ENCODE measurements at regions not wholly inside any gene's neighbourhood (a gene's known extent, or its start where the extent isn't known, plus 50 kb on each side); places are given as distances from the start of the nearest gene placed in this dataset.
"Not testable (repeated sequence)": the region's sequence is repeated elsewhere in the genome, so short reads cannot be mapped to it uniquely, and the experiment has no call there.

GRCh38 chr10:89952751-89953150, 251.4 kb downstream of the KIF20B start:
- ATAC-seq: no peak
- Mint-ChIP-seq H3K9me3 (peaks cover 12% of the 10 kb centered on the region), H3K27me3 (no peaks in the 10 kb centered on the region), H3K4me3 (no peak overlapping the region), H3K27ac (no peak overlapping the region), H3K36me3 (no peaks in the 10 kb centered on the region), H3K4me1 (no peaks in the 10 kb centered on the region)

- H3K4me3 Mint-ChIP-seq: no peak overlapping the region
- no peaks in the 10 kb centered on the region for H3K4me1 Mint-ChIP-seq
- no peak for ATAC-seq
- H3K27ac Mint-ChIP-seq: no peak overlapping the region
- H3K36me3 Mint-ChIP-seq: no peaks in the 10 kb centered on the region
- H3K27me3 Mint-ChIP-seq: no peaks in the 10 kb centered on the region
- H3K9me3 Mint-ChIP-seq: peaks cover 5% of the 10 kb centered on the region
These were observed 252.7 kb downstream of the KIF20B start for GRCh38 chr10:89954061-89954460.

DNA sequence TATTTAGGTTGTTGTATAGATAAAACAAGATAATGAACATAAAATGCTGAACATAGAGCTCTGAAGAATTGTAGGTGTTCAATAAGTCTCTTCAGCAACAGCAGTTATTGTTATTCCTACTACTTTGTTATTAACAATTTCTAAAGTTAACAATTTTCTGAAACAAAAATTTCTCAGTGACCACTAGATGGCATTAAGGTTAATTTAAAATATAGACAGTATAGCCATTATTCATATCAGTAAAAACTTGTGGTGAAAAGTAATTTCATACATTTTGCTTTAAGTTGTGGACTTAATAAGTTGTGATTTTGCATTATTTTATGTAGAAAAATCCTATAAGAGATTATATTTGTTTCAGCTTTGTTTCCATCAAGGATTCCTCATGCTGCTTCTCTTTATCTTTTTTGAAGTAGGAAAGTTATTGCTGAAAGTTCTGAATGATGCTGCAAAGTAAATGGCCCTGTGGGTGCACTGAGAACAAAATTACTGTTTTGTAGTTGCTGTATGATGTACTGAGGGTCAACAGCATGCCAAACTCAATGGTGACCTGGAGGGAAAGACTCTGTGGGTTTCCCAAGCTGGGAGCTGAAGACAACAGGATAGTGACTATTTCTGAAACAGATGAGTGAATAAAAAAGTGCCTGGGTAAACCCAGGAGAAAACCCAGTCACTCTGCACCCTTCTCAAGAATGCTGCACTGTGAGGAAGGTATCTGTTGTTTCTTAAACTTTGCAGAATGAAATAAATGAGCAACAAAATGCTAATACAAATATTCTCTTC, 253.6 kb downstream of the KIF20B start:
- no peaks in the 10 kb centered on the region for H3K27me3 Mint-ChIP-seq
- no peak overlapping the region for H3K27ac Mint-ChIP-seq
- peaks cover 5% of the 10 kb centered on the region for H3K9me3 Mint-ChIP-seq
- no peak overlapping the region for H3K4me3 Mint-ChIP-seq
- H3K4me1 Mint-ChIP-seq: peaks cover 5% of the 10 kb centered on the region
- H3K36me3 Mint-ChIP-seq: no peaks in the 10 kb centered on the region
- ATAC-seq: no peak

DNA sequence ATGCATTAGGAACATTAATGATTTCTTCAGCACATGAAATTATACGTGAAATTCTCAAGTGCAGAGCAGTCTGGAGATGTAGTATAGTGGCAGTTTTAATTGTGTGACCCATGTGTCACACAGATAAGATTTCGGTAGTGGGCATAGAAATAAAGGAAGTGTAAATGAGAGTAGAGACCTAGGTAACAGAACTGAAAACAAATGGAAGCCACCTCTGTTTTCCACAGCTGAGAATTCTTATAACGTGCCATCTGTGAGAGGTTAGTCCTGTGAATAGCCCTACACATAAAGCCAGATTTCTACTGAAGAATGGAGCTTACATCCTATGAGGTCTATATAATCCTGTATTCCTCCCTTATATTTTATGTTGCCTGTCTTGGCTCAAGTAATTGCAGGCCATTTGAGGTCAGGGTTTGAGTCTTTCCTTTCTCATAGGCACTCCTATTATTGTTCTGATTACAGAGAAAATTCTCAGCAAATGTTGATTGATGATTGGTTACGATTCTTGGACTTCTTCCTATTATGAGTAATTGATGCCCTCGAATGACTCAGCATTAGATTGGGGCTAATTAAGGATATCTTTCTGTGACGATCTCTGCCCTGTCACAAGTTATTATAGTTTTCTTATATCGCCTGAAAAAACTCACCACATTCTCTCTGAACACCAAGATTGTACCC, 258.2 kb downstream of the KIF20B start:
- Mint-ChIP-seq H3K36me3 (no peaks in the 10 kb centered on the region), H3K9me3 (no peaks in the 10 kb centered on the region), H3K27me3 (no peaks in the 10 kb centered on the region), H3K4me3 (no peak overlapping the region), H3K4me1 (peaks cover 15% of the 10 kb centered on the region), H3K27ac (peak overlapping the region; percentile 71)
- peak; percentile 67 for ATAC-seq

DNA sequence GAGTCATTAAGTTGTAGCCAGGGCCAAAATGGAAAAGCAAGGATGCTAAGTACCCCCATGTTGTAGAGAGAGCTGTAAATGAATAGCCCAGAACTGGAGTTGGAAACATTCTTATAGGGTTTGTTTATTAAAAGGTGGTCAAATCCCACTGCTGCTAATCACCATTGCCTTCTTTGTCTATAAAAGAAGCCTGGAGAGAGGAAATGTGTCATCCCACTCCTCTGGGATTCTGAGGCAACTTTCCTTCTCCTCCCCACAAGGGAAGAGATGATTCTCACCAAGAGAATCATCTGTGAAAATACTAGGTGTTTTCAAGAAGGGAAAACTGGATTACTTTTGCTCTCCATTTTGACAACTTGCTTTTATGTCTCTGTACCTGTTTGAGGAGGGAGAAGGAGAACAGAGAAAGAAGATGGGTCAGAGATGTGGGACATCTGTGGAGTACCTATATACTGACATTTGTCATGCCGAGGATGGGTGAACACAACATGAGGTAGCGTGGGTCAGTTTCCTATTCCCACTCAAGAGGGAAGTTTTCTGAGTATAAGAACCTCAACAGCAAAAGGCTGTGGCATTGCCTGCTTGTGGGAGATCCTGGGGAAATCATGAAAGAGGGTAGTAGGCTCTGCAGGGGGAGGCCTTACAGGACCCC, 262.2 kb downstream of the KIF20B start:
- ATAC-seq: peak; percentile 59

GRCh38 chr10:89966211-89966610, 264.8 kb downstream of the KIF20B start:
- no peak for ATAC-seq
- Mint-ChIP-seq H3K9me3 (no peaks in the 10 kb centered on the region), H3K27me3 (no peaks in the 10 kb centered on the region), H3K27ac (no peak overlapping the region), H3K4me1 (peaks cover 8% of the 10 kb centered on the region), H3K4me3 (no peak overlapping the region), H3K36me3 (no peaks in the 10 kb centered on the region)

More for the DNA sequence above, 262.2 kb downstream of the KIF20B start:
- H3K27me3 Mint-ChIP-seq: no peaks in the 10 kb centered on the region
- H3K9me3 Mint-ChIP-seq: no peaks in the 10 kb centered on the region
- no peaks in the 10 kb centered on the region for H3K36me3 Mint-ChIP-seq
- no peak overlapping the region for H3K27ac Mint-ChIP-seq
- H3K4me1 Mint-ChIP-seq: peaks cover 15% of the 10 kb centered on the region
- no peak overlapping the region for H3K4me3 Mint-ChIP-seq

DNA sequence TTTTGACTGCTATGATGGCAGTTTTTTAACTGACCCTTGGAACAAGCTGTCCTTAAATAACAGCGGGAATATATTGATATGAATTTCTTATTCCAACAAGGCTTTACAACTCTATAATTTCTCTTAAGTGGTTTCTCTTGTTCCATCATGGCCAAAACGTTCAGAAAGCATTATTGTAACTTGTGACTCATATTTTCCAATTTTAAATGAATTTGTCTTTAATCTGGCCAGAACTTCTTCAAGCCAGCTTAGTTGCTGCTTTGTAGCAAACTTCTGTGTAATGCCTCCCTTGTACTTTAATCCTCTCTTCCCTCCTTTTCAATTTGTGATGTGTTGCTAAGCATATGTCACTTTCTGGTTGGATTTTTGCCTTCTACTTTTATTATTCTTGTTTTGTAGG, 271.9 kb downstream of the KIF20B start:
- H3K27ac Mint-ChIP-seq: no peak overlapping the region
- no peaks in the 10 kb centered on the region for H3K9me3 Mint-ChIP-seq
- no peaks in the 10 kb centered on the region for H3K36me3 Mint-ChIP-seq
- no peaks in the 10 kb centered on the region for H3K27me3 Mint-ChIP-seq
- no peak for ATAC-seq
- no peak overlapping the region for H3K4me3 Mint-ChIP-seq
- H3K4me1 Mint-ChIP-seq: no peaks in the 10 kb centered on the region

DNA sequence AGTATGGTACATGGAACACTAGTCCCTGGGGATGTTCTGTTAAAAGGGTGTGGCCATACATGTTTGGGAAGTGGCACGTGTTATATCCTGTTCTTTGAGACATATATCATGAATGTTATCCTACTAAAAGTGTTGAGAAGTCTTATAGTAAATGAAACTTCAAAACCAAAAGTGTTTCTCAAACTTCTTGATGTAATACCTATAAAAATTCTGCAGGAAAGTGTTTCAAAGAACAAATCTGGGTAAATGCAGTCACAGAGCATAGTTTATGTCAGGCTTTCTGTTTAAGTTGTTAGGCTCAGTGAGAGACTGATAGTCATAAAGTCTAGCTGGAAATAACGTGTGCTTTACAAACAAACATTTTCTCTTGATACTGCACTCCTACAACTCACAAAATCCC, 273.7 kb downstream of the KIF20B start:
- no peak overlapping the region for H3K27ac Mint-ChIP-seq
- no peaks in the 10 kb centered on the region for H3K4me1 Mint-ChIP-seq
- no peaks in the 10 kb centered on the region for H3K36me3 Mint-ChIP-seq
- no peak for ATAC-seq
- H3K27me3 Mint-ChIP-seq: no peaks in the 10 kb centered on the region
- no peaks in the 10 kb centered on the region for H3K9me3 Mint-ChIP-seq
- H3K4me3 Mint-ChIP-seq: no peak overlapping the region

GRCh38 chr10:89975771-89976170, 274.4 kb downstream of the KIF20B start:
- no peak overlapping the region for H3K4me3 Mint-ChIP-seq
- no peak for ATAC-seq
- H3K9me3 Mint-ChIP-seq: no peaks in the 10 kb centered on the region
- H3K4me1 Mint-ChIP-seq: no peaks in the 10 kb centered on the region
- H3K36me3 Mint-ChIP-seq: no peaks in the 10 kb centered on the region
- H3K27me3 Mint-ChIP-seq: no peaks in the 10 kb centered on the region
- H3K27ac Mint-ChIP-seq: no peak overlapping the region

DNA sequence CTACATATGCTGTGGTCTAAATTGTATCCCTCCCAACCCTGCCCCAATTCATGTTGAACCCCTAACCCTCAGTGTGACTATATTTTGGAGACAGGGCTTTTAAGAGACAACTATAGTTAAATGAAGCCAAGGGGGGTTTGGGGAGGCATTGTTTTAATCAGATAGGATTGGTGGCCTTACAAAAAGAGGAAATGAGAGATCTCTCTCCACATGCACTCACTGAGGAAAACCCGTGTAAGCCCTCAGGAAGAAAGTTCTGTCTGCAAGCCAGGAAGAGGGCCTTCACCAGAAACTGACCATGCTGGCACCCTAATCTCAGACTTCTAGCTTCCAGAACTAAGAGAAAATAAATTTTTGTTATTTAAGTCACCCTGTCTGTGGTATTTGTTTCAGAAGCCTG, 276.7 kb downstream of the KIF20B start:
- ATAC-seq: no peak
- no peaks in the 10 kb centered on the region for H3K36me3 Mint-ChIP-seq
- no peak overlapping the region for H3K27ac Mint-ChIP-seq
- H3K9me3 Mint-ChIP-seq: no peaks in the 10 kb centered on the region
- no peak overlapping the region for H3K4me3 Mint-ChIP-seq
- H3K27me3 Mint-ChIP-seq: no peaks in the 10 kb centered on the region
- no peaks in the 10 kb centered on the region for H3K4me1 Mint-ChIP-seq

GRCh38 chr10:89979726-89980125, 278.3 kb downstream of the KIF20B start:
- H3K9me3 Mint-ChIP-seq: no peaks in the 10 kb centered on the region
- no peak for ATAC-seq
- H3K4me1 Mint-ChIP-seq: no peaks in the 10 kb centered on the region
- H3K36me3 Mint-ChIP-seq: no peaks in the 10 kb centered on the region
- H3K27ac Mint-ChIP-seq: no peak overlapping the region
- no peaks in the 10 kb centered on the region for H3K27me3 Mint-ChIP-seq
- H3K4me3 Mint-ChIP-seq: no peak overlapping the region

DNA sequence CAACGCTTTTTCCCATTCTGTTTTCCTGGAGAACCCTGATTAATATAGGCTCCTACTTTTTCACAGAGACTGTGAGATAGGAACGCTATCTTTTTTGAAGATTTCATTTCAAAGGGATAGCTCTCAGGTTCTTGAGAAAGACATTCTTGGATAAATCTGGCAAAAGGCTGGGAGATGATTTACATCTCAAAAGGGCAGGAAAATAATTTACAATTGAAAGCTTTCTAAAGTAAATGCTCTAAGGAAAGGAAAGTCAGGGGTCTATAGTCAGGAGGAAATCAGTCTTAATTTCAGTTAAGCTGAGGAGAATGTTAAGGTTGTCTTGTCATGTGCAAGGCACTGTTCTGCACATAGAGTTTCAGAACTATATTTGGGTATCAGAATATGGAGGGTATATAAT, 278.8 kb downstream of the KIF20B start:
- H3K27ac Mint-ChIP-seq: no peak overlapping the region

DNA sequence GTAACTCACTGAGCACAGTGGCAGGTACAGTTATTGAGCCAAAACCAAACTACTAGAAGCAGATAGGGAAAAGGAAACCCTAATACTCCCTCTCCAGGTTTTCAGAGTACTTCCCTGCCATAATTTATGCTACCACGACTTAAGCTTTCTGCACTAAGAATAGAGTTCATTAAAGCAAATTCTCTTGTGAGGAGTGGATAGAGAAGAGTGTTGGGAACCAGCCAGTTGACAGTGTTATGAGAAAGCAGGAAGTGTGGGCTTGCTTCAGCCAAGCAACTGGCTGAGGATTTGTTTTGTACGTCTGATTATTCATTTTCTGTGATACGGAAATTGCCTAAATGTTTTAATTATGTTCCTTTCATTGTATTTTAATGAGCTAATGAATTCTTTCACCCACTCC, 280.5 kb downstream of the KIF20B start:
- no peaks in the 10 kb centered on the region for H3K27me3 Mint-ChIP-seq
- no peak overlapping the region for H3K4me3 Mint-ChIP-seq
- no peaks in the 10 kb centered on the region for H3K36me3 Mint-ChIP-seq
- H3K27ac Mint-ChIP-seq: no peak overlapping the region
- no peak for ATAC-seq
- no peaks in the 10 kb centered on the region for H3K9me3 Mint-ChIP-seq
- no peaks in the 10 kb centered on the region for H3K4me1 Mint-ChIP-seq

More for the DNA sequence above, 278.8 kb downstream of the KIF20B start:
- Mint-ChIP-seq H3K4me1 (no peaks in the 10 kb centered on the region), H3K4me3 (no peak overlapping the region), H3K36me3 (no peaks in the 10 kb centered on the region), H3K9me3 (no peaks in the 10 kb centered on the region), H3K27me3 (no peaks in the 10 kb centered on the region)
- no peak for ATAC-seq

- Mint-ChIP-seq H3K4me3 (no peak overlapping the region), H3K4me1 (no peaks in the 10 kb centered on the region), H3K9me3 (peaks cover 3% of the 10 kb centered on the region), H3K27me3 (no peaks in the 10 kb centered on the region), H3K36me3 (no peaks in the 10 kb centered on the region), H3K27ac (no peak overlapping the region)
- no peak for ATAC-seq
These were observed 284.1 kb downstream of the KIF20B start for GRCh38 chr10:89985446-89985845.

- H3K27me3 Mint-ChIP-seq, H3K4me3 Mint-ChIP-seq, H3K9me3 Mint-ChIP-seq, ATAC-seq, H3K4me1 Mint-ChIP-seq, H3K36me3 Mint-ChIP-seq, H3K27ac Mint-ChIP-seq: not testable (repeated sequence)
These were observed 287.0 kb downstream of the KIF20B start for GRCh38 chr10:89988361-89988760.

DNA sequence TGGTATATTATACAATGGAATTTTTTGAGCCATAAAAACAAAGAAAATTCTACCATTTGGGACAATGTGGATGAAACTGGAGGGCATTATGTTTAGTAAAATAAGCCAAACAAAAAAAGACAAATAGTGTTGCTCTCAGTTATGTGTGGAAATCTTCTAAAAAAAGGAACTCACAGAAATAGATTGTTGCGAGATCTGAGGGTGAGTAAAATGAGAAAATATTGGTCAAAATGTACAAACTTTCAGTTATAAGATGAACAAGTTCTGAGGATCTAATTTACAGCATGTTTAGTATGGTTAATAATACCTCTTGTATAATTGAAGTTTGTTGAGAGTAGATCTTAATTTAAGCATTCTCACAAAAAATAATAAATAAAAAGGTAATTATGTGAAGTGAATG, 291.2 kb downstream of the KIF20B start:
- H3K9me3 Mint-ChIP-seq: peaks cover 8% of the 10 kb centered on the region

More for the DNA sequence above, 291.2 kb downstream of the KIF20B start:
- no peaks in the 10 kb centered on the region for H3K27me3 Mint-ChIP-seq
- no peak overlapping the region for H3K27ac Mint-ChIP-seq
- ATAC-seq: no peak
- no peak overlapping the region for H3K4me3 Mint-ChIP-seq
- H3K36me3 Mint-ChIP-seq: peaks cover 4% of the 10 kb centered on the region
- H3K4me1 Mint-ChIP-seq: no peaks in the 10 kb centered on the region
